ENCODE measurements at regions not wholly inside any gene's neighbourhood (a gene's known extent, or its start where the extent isn't known, plus 50 kb on each side); places are given as distances from the start of the nearest gene placed in this dataset.

DNA sequence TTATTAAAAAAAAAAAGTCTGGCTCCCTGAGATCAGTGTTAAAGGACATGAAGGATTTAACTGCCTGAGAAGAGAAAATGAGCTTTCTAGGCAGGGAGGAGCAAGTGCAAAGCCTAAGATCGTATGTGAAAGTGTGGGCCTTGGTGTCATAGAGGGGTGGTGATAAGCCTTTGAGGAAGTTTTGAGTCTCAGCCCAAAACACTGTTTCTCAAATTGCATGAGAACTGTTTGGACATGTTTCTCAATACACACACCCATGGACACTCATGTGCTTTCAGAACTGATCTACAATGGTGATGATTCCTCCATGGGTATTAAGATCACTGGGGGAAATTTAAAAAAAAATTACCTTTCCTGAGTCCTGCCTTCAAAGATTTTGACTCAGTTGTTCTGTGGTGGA, 336.7 kb upstream of the RND3 start:
- no peak for TF ChIP-seq EZH2 (IDR thresholded peaks at IDR 0.05; ENCODE audit: low read length, unreplicated experiment)
- TF ChIP-seq, protein P1, sequence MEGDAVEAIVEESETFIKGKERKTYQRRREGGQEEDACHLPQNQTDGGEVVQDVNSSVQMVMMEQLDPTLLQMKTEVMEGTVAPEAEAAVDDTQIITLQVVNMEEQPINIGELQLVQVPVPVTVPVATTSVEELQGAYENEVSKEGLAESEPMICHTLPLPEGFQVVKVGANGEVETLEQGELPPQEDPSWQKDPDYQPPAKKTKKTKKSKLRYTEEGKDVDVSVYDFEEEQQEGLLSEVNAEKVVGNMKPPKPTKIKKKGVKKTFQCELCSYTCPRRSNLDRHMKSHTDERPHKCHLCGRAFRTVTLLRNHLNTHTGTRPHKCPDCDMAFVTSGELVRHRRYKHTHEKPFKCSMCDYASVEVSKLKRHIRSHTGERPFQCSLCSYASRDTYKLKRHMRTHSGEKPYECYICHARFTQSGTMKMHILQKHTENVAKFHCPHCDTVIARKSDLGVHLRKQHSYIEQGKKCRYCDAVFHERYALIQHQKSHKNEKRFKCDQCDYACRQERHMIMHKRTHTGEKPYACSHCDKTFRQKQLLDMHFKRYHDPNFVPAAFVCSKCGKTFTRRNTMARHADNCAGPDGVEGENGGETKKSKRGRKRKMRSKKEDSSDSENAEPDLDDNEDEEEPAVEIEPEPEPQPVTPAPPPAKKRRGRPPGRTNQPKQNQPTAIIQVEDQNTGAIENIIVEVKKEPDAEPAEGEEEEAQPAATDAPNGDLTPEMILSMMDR (conservative IDR thresholded peaks at IDR 0.05; ENCODE audit: low read depth, low read length), result no peak

Data from PC-3 (cell line).